ENCODE measurements at regions not wholly inside any gene's neighbourhood (a gene's known extent, or its start where the extent isn't known, plus 50 kb on each side); places are given as distances from the start of the nearest gene placed in this dataset.

- Histone ChIP-seq H3K4me3 (replicated peaks; ENCODE audit: insufficient read depth, low read length) (no peak overlapping the region), H3K27ac (replicated peaks) (no peak overlapping the region), H3K27me3 (ENCODE audit: insufficient read depth, poor library complexity, severe bottlenecking) (no peaks in the 10 kb centered on the region)
- no peak for DNase-seq (ENCODE audit: low read depth in 1 of 2, low spot score in 1 of 2)
- TF ChIP-seq POLR2AphosphoS5 (IDR thresholded peaks at IDR 0.05; ENCODE audit: low read depth): no peak
- no peak for TF ChIP-seq SPI1 (IDR thresholded peaks at IDR 0.05; ENCODE audit: borderline replicate concordance, low read depth)
- TF ChIP-seq GABPA (IDR thresholded peaks at IDR 0.05; ENCODE audit: low read depth): no peak
- TF ChIP-seq, protein P1, sequence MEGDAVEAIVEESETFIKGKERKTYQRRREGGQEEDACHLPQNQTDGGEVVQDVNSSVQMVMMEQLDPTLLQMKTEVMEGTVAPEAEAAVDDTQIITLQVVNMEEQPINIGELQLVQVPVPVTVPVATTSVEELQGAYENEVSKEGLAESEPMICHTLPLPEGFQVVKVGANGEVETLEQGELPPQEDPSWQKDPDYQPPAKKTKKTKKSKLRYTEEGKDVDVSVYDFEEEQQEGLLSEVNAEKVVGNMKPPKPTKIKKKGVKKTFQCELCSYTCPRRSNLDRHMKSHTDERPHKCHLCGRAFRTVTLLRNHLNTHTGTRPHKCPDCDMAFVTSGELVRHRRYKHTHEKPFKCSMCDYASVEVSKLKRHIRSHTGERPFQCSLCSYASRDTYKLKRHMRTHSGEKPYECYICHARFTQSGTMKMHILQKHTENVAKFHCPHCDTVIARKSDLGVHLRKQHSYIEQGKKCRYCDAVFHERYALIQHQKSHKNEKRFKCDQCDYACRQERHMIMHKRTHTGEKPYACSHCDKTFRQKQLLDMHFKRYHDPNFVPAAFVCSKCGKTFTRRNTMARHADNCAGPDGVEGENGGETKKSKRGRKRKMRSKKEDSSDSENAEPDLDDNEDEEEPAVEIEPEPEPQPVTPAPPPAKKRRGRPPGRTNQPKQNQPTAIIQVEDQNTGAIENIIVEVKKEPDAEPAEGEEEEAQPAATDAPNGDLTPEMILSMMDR (IDR thresholded peaks at IDR 0.05; ENCODE audit: insufficient read depth, low read length): no peak
- no peak for TF ChIP-seq REST (IDR thresholded peaks at IDR 0.05; ENCODE audit: insufficient replicate concordance, low read depth)
These were observed 93.4 kb downstream of the TENT4A start for GRCh38 chr5:6806668-6807067.

GRCh38 chr5:6808462-6808861 lies 95.2 kb downstream of the TENT4A start:
- no peak for TF ChIP-seq SPI1 (IDR thresholded peaks at IDR 0.05; ENCODE audit: borderline replicate concordance, low read depth)
- TF ChIP-seq, protein P1 (IDR thresholded peaks at IDR 0.05; ENCODE audit: insufficient read depth, low read length): no peak
- TF ChIP-seq GABPA (IDR thresholded peaks at IDR 0.05; ENCODE audit: low read depth): no peak
- no peak for TF ChIP-seq POLR2AphosphoS5 (IDR thresholded peaks at IDR 0.05; ENCODE audit: low read depth)
- no peak for TF ChIP-seq REST (IDR thresholded peaks at IDR 0.05; ENCODE audit: insufficient replicate concordance, low read depth)
- no peak for DNase-seq (ENCODE audit: low read depth in 1 of 2, low spot score in 1 of 2)
- H3K27me3 ChIP-seq (ENCODE audit: insufficient read depth, poor library complexity, severe bottlenecking): no peaks in the 10 kb centered on the region

GRCh38 chr5:6810641-6811405 lies 97.6 kb downstream of the TENT4A start:
- TF ChIP-seq POLR2AphosphoS5 (IDR thresholded peaks at IDR 0.05; ENCODE audit: low read depth) (no peak), REST (IDR thresholded peaks at IDR 0.05; ENCODE audit: insufficient replicate concordance, low read depth) (no peak), GABPA (IDR thresholded peaks at IDR 0.05; ENCODE audit: low read depth) (no peak), SPI1 (IDR thresholded peaks at IDR 0.05; ENCODE audit: borderline replicate concordance, low read depth) (no peak)
- TF ChIP-seq, protein P1 (IDR thresholded peaks at IDR 0.05; ENCODE audit: insufficient read depth, low read length): no peak
- no peak for DNase-seq (ENCODE audit: low read depth in 1 of 2, low spot score in 1 of 2)
- Histone ChIP-seq H3K27me3 (ENCODE audit: insufficient read depth, poor library complexity, severe bottlenecking) (no peaks in the 10 kb centered on the region), H3K27ac (replicated peaks) (no peak overlapping the region), H3K4me3 (replicated peaks; ENCODE audit: insufficient read depth, low read length) (no peak overlapping the region)

More at GRCh38 chr5:6808462-6808861, 95.2 kb downstream of the TENT4A start:
- Histone ChIP-seq H3K4me3 (replicated peaks; ENCODE audit: insufficient read depth, low read length) (no peak overlapping the region), H3K27ac (replicated peaks) (no peak overlapping the region)
